GM18873 (cell line): ENCODE measurements at regions not wholly inside any gene's neighbourhood (a gene's known extent, or its start where the extent isn't known, plus 50 kb on each side); places are given as distances from the start of the nearest gene placed in this dataset.
"Not testable (repeated sequence)": the region's sequence is repeated elsewhere in the genome, so short reads cannot be mapped to it uniquely, and the experiment has no call there.

Source experiments
- ATAC-seq: cut with Tn5 transposase; IDR thresholded peaks from one replicate; pipeline ENCODE4 v1.9.1; 2021; ENCODE audit warnings: mild to moderate bottlenecking, moderate library complexity, moderate number of reproducible peaks; ENCODE audit not compliant: unreplicated experiment, low FRiP score

DNA sequence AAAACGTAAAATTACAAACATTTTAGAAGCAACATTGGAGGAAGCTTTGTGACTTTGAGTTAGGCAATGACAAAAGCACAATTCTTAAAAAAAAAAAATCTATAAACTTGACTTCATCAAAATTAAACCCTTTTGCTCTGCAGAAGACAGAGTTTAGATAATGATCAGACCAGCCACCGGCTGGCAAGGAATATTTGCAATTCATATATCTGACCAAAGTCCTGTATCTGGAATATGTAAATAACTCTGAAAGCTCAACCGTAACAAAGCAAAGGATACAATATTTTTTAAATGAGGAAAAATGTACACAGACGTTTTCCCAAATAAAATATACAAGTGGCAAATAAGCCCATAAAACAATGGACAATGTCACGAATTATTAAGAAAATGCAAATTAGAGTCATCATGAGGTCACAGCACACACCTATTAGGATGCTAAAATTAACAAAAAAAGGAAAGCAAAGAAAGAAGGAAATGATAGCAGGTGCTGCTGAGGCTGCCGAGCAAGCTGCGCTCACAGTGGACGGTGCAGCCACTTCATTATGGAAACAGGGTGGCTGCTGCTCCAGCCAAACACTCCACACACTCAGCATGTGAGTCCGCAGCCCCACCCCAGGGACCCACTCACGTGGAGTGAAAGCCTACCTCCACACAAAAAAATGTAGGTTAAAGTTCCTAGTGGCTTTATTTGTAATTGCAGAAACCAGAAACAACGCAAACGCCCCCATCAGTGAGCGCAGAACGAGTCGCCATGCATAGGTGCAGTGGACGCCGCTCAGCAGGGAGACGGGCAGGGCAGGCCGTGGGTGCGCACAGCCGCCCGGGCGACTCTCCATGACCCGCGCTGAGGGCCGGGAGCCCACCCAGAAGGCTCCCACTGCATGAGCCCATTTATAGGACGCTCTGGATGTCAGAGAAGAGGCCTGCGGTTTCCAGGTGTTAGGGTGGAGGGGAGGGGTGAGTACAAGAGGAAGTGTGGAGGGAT is 375.4 kb downstream of the ADGRD1 start:
- not testable (repeated sequence) for ATAC-seq

- ATAC-seq = no peak
Measured at GRCh38 chr12:131330106-131330815, 376.6 kb downstream of the ADGRD1 start.

- ATAC-seq = no peak
Measured at GRCh38 chr12:131331148-131331750, 377.5 kb downstream of the ADGRD1 start.

DNA sequence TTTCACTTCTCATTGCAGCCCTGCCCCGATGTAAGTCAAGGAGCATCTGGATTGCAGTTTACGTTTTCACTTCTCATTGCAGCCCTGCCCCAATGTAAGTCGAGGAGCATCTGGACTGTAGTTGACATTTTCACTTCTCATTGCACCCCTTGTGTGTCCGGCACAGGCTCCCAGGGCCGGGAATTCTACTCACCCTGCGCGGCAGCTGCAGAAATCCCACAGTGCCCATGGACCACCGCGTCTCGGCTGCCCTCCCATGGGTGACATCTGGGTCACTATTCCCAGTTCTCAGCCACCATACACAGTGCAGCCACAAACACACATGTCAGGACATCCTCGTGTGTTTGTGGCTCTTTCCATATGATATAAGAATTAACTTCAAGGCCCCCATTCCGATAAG is 378.5 kb downstream of the ADGRD1 start:
- no peak for ATAC-seq

GRCh38 chr12:131333136-131333535 is 377.8 kb upstream of the SFSWAP start:
- ATAC-seq = no peak

- ATAC-seq = no peak
Measured at GRCh38 chr12:131333621-131334440, 377.1 kb upstream of the SFSWAP start.

GRCh38 chr12:131334835-131335234 is 376.1 kb upstream of the SFSWAP start:
- no peak for ATAC-seq

- ATAC-seq = no peak
Measured at GRCh38 chr12:131335456-131335855, 375.4 kb upstream of the SFSWAP start.

- ATAC-seq = not testable (repeated sequence)
Measured at GRCh38 chr12:131337861-131338260, 373.0 kb upstream of the SFSWAP start.

GRCh38 chr12:131340616-131341210 is 370.2 kb upstream of the SFSWAP start:
- no peak for ATAC-seq

GRCh38 chr12:131341608-131342007 is 369.3 kb upstream of the SFSWAP start:
- not testable (repeated sequence) for ATAC-seq

DNA sequence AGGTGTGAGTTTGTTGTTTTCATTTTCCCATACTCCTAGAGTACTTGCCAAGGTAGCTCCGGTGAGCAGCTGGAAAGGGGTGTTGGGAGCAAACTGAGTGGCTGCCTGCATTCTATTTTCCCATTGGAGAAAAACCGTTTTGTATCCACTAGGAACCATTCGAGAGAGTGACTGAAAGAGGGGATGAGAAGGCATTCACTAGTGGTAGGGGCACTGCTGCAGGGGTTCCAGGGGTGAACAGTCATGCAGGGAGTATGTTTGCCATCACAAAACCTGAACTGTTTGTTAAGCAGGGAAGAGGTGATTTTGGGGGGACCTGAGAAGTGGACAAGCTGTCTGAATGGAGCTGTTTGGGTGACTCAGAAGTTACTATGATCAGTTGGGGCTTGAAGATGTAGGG is 367.5 kb upstream of the SFSWAP start:
- ATAC-seq = not testable (repeated sequence)

- not testable (repeated sequence) for ATAC-seq
Measured at GRCh38 chr12:131344715-131345520, 366.0 kb upstream of the SFSWAP start.

GRCh38 chr12:131345521-131346436 is 365.1 kb upstream of the SFSWAP start:
- no peak for ATAC-seq

- ATAC-seq = no peak
Measured at GRCh38 chr12:131346555-131347344, 364.1 kb upstream of the SFSWAP start.

- no peak for ATAC-seq
Measured at GRCh38 chr12:131347345-131347714, 363.6 kb upstream of the SFSWAP start.

GRCh38 chr12:131347732-131348131 is 363.2 kb upstream of the SFSWAP start:
- no peak for ATAC-seq
